ENCODE measurements at regions not wholly inside any gene's neighbourhood (a gene's known extent, or its start where the extent isn't known, plus 50 kb on each side); places are given as distances from the start of the nearest gene placed in this dataset.

DNA sequence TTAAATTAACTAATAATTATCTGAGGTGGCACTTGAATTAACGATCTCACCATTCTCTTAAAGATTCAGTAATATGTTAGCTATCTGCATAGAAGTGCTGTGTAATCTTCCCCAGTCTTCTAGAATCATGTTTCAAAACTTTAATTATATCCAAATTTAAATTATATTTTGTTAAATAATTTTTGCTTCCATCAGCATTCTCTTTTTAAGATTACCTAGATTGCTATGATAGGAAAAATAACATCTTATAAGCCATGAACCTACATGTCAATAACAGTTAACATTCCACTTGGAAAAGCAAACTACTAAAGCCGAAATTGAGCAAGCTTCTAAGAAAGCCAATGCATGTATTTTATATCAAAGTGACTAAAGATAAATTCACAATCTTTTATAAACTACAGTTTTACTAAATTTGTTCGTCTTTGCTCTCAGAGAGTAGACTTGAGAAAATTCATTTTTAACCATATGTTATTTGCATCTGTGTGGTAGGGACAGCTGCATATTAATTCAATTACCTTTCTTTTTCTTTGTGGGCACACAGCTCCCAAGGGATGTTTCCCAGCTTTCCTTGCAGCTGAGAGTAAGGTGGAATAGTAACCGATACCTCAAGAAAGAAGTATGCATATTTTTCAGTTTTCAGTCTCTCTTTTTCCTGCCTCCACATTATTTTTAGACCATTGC, 105.4 kb upstream of the ABCB5 start:
- TF ChIP-seq NFIC (IDR thresholded peaks at IDR 0.05) (no peak), CREB1 (IDR thresholded peaks at IDR 0.05; ENCODE audit: low read depth) (no peak), EP300 (IDR thresholded peaks at IDR 0.05; ENCODE audit: borderline replicate concordance) (no peak), TCF12 (IDR thresholded peaks at IDR 0.05; ENCODE audit: low read depth) (no peak), MAX (IDR thresholded peaks at IDR 0.05) (no peak), REST (IDR thresholded peaks at IDR 0.05; ENCODE audit: low read depth) (no peak), FOXM1 (IDR thresholded peaks at IDR 0.05; ENCODE audit: borderline replicate concordance, low read depth) (no peak), ZBTB7A (IDR thresholded peaks at IDR 0.05; ENCODE audit: low read depth) (no peak), CEBPB (IDR thresholded peaks at IDR 0.05) (no peak)
- TF ChIP-seq, protein P1, sequence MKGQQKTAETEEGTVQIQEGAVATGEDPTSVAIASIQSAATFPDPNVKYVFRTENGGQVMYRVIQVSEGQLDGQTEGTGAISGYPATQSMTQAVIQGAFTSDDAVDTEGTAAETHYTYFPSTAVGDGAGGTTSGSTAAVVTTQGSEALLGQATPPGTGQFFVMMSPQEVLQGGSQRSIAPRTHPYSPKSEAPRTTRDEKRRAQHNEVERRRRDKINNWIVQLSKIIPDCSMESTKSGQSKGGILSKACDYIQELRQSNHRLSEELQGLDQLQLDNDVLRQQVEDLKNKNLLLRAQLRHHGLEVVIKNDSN (IDR thresholded peaks at IDR 0.05): no peak

All from Ishikawa (cell line).